GM19043 (cell line): ENCODE measurements at regions not wholly inside any gene's neighbourhood (a gene's known extent, or its start where the extent isn't known, plus 50 kb on each side); places are given as distances from the start of the nearest gene placed in this dataset.

Source experiments
- ATAC-seq: cut with Tn5 transposase; IDR thresholded peaks from one replicate; pipeline ENCODE4 v1.9.1; 2021; ENCODE audit warnings: low read depth; ENCODE audit not compliant: unreplicated experiment

DNA sequence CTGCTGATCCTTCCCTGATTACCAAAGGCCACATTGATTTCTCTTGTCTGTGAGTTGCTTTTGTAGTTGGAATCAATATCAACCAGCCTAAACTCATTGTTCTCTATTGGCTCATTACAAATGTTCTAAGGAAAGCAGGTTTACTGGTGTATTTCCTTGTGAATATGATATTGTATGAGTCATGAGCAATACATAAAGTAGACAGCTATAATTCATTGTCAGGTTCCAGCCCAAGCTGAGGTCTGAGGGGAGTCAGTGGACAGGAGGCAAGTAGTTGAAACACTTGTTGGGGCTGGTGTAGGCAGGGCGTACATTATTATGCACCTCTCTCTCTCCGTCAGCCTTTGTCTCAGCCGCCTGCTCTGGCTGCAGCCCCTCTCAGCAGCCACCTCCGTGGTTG, 451.7 kb downstream of the IPMK start:
- ATAC-seq: no peak

DNA sequence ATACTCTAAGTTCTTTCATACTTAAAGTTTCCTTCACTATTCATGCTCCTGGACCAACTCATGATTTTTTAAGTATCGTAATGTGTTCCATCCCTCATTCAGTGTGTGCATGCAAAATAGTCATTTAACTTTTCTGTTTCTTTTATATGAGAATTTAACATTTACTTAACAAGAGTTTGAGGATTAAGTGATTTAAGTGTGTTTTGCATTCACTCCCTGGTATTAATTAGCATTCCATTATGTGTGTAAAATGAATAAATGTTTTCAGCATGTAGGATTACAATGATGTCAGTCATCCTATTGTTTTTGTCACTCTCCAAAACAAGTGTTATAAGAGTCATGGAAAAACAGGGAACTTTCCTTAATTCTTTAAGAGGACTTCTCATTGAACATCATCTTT, 457.7 kb downstream of the IPMK start:
- no peak for ATAC-seq

DNA sequence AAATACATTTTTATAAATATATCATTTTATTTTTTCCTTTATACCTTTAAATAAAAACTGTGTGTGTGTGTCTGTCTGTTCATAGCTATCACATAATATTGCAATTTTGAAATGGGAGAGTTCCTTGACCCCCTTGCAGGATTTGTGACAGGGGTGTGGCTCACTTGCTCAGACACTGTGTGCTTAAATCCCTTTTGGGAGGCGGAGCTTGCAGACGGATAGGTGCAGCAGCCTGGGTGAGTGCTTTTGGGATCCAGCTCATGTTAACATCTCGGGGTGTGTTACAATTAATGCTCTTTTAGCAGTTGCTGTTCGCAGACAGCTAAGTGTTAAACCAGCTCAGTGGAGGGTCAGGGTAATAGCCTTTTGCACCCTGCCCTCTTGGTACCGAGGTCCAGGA, 459.8 kb downstream of the IPMK start:
- ATAC-seq: no peak

DNA sequence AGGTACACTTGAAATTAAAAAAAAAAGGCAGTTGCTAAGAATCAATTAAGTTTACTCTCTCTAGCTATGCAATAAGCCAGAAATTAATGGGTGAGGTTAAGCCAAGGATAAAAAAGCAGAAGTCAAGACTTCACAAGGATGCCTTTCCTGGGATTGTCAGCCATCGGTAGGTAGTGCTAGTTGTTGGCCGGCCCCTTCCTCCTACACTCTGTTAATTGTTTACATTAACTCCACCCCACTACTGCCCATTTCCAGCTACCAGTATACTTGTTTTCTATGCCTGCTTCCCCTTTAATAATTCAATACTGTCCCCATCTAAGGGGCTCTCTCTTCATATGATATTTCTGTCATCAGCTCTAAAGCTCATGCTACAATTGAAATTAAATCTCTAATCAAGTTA, 461.0 kb downstream of the IPMK start:
- ATAC-seq: no peak

DNA sequence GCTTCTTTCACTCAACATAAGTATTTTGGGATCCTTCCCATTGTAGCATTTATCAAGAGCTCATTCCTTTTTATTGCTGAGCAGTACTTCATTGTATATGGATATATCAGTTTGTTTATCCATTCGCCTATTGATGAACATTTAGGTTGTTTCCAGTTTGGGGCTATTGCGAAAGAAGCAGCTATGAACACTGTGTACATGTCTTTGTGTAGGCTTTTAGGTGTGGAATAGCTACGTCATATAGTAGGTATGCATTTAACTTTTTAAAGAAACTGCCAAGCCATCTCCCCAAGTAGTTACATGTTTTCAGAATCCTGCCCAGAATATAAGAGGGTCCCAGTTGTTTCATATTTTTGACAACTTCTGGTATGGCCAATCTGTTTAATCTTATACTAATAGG, 468.1 kb downstream of the IPMK start:
- ATAC-seq: no peak

DNA sequence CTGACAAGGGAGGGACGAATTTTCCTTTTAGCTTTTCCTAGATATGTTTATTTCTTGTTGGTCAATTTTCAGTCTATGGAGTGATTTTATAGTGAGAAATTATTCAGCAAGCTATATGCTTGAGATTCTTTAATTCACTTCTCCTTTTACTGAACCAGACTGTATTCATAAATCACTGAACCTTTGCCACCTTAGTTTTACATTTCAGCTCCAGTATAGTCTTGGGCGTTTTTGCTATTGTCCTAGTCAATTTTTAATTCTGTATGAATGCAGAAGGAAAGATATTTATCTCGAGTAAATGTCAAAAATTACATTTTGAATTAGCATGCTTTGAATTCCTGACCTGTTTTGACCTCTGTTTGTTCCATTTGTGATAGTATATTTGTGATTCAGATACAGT, 468.9 kb downstream of the IPMK start:
- ATAC-seq: no peak

DNA sequence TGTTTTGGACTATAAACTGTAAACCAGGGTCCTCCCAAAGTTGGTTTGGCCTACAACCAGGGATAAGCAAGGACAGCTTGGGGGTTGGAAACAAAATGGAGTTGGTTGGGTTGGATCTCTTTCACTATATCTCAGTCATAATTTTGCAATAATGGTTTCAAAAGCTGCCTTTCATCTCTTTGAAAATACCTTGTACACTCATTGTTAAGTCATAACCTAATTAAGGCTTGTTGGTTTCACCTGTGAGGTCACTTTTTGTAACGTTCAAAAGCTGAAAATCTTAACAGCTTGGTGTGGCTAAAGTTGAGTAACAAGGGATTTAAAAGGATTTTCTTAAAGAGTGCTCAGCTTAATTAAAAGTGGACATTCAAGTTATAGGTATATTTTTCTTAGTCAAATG, 476.1 kb downstream of the IPMK start:
- no peak for ATAC-seq

DNA sequence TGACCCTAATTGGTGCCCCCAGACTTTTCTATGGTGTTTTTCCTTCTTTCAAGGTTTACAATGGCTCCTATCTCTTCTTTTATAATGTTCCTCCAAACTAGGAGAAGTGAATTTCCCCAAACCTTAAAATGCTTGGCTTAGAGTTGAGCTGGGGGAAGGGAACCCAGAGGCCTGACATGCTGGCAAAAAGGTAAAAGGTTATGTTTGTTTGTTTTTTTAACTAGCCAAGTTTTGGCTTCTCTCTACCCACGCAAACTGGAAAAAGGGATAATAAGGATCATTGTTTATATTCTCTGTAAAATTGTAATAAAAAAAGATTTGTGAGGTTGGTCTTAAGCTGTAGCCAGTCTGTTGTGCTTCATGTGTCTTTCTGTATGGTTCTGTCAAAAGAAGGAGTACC, 477.0 kb downstream of the IPMK start:
- no peak for ATAC-seq

DNA sequence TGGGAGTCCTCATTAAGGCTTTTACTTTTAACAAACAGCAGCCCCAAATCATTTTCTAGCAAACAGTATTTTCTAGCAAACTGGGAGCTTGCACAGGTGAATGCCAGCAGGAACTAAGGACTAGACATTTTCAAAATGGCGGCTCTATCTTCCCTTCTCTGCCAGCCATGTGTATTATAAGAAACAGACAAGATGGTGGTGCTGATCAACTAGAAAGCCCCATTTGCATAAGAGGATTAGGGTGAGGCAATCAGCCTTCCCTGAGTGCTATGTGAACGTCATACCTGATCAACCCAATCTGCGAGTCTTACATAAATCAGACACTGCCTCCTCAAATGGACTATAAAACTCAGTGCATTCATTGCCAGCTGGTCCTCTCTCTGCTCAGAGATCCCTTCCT, 479.6 kb downstream of the IPMK start:
- ATAC-seq: no peak

DNA sequence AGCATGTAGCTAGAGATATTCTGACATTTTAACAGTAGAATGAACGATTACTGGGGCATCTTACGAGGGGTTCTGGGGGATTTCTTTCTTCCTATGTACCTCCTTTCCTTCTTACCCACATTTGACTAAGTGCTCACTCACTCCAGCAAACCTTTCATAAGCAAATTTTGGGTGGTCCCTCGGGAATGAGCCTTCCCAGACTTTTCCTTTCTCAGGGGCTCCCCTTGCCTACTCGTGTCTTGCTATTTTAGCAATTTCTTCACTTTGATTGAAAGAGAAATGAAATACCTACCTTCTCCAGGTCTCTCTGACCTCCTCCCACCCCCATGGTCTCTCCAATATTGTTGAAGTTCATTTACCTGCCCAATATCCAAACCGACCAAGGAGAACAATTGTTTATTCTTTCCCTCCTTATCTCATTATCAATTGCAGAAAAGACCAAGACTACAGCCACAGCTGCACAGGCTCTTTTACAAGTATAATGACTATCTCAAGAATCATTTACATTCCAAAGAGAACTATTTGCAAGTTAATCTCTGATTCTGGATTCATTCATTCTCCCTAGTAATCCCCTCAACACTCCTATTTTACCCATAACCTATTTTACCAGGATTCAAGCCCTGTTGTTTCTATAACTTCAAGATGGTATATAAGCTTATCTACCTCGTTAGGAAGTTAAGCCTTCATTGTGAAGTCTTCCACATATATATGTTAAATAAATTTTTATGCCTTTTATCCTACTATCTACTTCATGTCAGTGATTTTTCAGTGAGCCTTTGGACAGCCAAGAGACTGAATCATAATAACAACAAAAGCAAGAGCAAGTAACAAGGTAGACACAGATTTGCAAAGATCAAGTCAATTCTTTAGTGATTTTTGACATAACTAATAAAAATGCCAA, 480.6 kb downstream of the IPMK start:
- ATAC-seq: no peak

DNA sequence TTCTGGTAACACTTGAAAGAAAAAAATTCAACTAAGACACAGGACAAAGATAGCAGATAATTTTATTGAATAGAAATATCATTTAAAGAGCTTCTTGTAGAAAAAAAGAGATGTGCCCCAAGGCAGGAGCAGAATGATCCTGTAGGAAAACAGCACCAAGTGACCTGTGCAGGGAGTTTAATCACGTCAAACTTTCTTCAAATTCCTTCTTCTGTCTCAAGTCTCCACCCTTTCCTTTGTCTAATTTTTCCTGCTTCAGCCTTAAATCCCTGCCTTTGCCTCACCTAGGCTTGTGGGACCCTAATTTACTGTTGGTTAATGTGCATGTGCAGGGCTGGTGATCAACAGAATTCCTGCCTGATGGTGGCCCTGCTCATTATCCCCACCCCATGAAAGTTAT, 481.4 kb downstream of the IPMK start:
- ATAC-seq: no peak

DNA sequence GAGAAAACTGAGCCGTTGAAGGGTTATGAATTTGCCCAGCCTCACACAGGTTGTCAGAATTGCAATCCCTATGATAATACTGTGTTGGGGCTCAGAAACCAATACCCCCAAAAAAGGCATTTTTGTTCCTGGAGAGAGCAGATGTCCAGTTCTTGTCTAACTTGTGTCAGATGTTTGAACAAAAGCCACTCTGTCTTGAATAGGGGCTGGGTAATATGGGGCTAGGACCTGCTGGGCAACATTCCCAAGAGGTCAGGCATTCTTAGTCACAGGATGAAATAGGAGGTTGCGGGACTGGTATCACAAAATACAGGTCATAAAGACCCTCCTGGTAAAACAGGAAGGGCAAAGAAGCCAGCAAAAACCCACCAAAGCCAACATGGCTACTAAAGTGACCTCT, 482.1 kb downstream of the IPMK start:
- no peak for ATAC-seq

DNA sequence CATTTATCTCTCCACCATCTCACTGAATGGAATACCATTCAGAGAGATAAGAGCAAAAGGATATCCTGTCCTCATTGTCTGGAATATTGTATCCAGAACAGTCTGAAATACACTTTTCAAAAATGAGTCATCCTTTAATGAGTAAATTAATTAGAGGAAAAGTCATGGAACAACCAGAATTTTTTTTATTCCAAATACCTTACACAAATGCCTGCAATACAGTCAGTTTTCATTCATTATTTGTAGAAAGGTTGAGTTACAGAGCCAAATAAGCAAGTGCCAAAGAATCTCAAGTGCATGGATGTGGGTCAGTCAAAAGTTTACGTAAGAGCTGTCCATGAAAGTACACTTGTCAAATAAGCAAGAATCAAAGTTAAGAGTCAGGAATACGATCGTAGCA, 482.6 kb downstream of the IPMK start:
- no peak for ATAC-seq

DNA sequence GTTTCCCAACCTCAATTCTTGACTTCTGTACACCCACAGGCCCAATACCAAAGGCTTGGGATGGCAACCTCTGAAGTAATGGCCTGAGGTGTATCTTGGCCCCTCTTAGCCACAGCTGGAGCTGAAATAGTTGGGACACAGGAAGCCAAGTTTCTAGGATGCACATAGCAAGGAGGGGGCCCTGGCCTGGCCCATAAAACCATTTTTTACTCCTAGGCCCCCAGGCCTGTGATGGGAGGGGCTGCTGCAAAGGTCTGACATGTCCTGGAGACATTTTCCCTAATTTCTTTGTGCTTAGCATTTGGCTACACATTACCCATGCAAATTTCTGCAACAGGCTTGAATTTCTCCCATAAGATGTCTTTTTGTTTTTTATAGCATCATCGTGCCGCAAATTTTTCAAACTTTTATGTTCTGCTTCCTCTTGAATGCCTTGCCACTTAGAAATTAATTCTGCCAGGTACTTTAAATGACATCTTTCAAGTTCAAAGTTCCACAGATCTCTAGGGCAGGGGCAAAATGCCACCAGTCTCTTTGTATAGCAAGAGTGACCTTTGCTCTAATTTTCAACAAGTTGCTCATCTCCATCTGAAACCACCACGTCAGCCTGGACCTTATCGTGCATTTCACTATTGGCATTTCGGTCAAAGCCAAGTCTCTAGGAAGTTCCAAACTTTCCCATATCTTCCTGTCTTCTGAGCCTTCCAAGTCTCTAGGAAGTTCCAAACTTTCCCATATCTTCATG, 490.8 kb downstream of the IPMK start:
- ATAC-seq: no peak

DNA sequence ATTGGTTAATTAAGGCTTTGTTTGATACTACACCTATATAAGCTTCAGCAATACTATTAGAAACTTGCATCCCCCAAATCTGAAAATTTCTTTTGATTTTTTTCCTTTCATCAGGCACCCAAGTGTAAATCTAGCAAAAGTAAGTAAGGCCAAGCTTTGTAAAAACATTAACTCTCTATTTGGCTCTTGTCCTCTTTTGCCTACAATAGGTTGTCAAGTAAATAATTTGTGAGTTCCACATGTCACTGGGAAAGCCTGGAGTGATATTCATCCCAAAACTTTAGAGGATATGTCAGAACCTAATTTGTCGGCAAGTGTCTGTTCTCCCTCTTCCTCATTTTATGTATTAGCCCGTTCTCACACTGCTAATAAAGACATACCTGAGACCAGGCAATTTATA, 492.4 kb downstream of the IPMK start:
- ATAC-seq: no peak

DNA sequence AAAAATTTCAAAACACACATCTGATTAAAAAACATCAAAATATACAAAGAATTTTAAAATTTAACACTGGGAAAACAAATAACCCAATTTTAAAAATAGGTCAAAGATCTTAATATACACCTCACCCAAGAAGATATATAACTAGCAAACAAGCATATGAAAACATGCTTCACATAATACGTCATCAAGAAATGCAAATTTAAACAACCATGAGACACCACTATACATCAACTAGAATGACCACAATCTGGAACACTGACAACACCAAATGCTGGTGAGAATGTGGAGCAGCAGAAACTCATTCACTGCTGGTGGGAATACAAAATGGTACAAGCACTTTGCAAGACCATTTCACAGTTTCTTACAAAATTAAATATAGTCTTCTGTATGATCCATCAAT, 498.4 kb downstream of the IPMK start:
- no peak for ATAC-seq

DNA sequence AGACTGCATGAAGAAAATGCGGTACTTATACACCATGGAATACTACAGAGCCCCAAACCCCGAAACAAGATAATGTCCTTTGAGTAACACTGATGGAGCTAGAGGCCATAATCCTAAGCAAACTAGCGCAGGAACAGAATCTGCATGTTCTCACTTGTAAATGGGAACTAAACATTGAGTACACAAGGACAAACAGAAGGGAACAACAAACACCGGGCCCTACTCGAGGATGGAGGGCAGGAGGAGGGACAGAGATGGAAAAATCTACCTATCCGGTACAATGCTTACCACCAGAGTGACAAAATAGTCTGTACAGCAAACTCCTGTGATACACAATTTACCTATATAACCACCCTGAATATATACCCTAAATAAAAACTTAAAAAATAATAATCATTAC, 507.9 kb downstream of the IPMK start:
- no peak for ATAC-seq

DNA sequence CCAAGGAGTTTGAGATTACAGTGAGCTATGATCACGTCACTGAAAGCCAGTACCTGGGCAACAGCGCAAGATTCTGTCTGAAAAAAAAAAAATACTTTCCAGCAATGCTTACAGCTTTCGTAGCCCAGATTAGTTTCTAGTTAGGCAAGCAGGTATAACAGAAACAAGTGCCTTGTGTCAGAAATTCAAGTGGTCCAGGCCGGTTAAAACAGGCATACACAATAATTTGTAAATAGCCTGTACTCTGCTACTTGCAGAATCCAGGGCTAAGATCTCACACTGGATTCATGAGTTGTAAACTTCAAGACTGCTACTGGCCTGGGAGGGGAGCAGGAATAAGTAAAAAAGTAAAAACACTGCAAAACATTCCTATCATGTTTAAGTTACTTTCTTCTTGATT, 512.9 kb downstream of the IPMK start:
- ATAC-seq: no peak

DNA sequence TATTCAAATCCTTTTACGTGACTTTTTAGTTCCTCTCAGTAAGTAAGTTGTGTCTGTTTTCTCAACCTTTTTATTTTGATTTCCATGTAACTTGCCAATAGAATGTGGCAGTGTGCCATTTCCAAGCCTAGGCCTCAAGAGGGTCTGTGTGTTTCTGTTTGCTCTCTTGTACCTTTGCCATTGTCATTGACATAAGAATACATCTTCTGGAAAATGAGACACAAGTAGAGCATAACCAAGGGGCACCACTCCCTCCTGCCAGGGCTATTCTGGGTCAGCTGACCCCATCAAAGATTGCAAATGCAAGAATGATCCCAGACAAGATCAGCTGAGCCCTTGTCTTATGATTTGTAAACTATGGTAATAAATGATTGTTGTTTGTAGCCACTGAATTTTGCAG, 524.0 kb downstream of the IPMK start:
- ATAC-seq: no peak

DNA sequence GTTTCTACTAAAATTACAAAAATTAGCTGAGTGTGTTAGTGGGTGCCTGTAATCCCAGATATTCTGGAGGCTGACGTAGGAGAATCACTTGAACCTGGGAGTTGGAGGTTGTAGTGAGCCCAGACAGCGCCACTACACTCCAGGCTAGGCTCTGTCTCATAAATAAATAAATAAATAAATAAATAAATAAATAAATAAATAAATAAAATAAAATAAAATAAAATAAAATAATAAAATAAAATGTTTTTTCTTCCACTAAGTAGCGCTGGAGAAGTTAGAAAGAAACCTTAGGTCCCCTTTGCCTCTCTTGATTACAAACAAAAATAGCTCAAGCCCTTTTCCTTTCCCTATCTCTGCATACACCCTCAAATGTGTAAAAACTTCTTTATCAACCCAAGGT, 525.9 kb downstream of the IPMK start:
- no peak for ATAC-seq

DNA sequence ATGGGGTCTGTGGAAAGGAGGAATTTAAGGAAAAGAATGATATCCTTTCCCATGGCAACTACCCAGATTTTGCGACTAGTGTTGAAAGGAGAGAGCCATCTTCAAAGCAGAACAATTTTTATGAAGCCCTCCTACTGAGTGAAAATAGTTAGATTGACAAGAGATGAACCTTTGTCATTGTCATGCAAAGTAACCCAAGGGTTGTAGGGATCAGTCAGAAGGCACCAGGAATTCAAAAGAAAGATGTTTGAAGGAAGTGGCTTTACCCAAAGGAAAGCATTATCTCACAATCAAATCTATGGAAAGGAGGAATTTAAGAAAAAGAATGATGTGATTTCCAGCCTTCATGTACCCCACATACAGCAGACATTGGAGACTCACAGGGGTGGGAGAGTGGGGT, 544.4 kb downstream of the IPMK start:
- no peak for ATAC-seq

DNA sequence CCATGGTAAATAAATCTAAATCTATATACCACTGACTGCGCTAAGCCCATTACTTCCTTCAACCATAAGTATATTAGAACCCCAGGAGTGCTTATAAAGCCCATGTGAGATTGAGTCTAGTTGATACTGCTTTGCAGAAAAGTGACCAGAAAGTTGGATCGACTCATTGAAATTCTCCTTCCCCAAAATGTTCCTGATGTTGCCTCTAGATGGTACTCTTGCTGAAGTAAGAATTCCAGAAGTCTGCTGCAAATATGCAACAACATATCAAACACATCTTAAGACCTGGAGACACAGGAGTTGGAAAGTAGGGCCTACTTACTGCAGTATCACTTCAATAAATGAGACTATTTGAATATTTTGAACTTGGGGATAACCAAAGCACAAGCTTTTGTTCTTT, 550.8 kb downstream of the IPMK start:
- no peak for ATAC-seq
